SU-DHL-6 (cell line): ENCODE measurements at regions not wholly inside any gene's neighbourhood (a gene's known extent, or its start where the extent isn't known, plus 50 kb on each side); places are given as distances from the start of the nearest gene placed in this dataset.

ENCODE experiments used
- H2AFZ ChIP-seq: fragments of 200-600 bp; sonication (generic); 2 replicates; pipeline ENCODE4 v1.6.1; 2014; ENCODE audit warnings: low read depth, mild to moderate bottlenecking, moderate library complexity, mixed read lengths, antibody characterized with exemption, low read length; ENCODE audit not compliant: severe bottlenecking
- H3F3A ChIP-seq: fragments of 200-600 bp; shearing (Covaris generic); 2 replicates; pipeline ENCODE4 v1.6.0; 2016; ENCODE audit warnings: antibody characterized with exemption, mild to moderate bottlenecking; ENCODE audit not compliant: insufficient read depth
- H3K27ac ChIP-seq: fragments of 200-600 bp; sonication (generic); 2 replicates; pipeline ENCODE4 v1.5.1; 2016; ENCODE audit warnings: low read depth, mild to moderate bottlenecking, low read length, moderate library complexity, mixed read lengths
- H3K27me3 ChIP-seq: fragments of 200-600 bp; sonication (generic), shearing (Covaris generic); 2 replicates; pipeline ENCODE4 v1.6.0; 2014; ENCODE audit warnings: mild to moderate bottlenecking, low read length
- H3K36me3 ChIP-seq: fragments of 200-600 bp; sonication (generic); 2 replicates; pipeline ENCODE4 v1.6.1; 2014; ENCODE audit warnings: mild to moderate bottlenecking, low read length, mixed read lengths
- H3K4me2 ChIP-seq: fragments of 300-600, 200-600 bp; shearing (Covaris generic), sonication (generic); 2 replicates; pipeline ENCODE4 v1.6.0; 2014; ENCODE audit warnings: low read length, low read depth, mild to moderate bottlenecking; ENCODE audit not compliant: poor library complexity, severe bottlenecking
- H3K4me3 ChIP-seq: fragments of 200-600 bp; sonication (generic); 2 replicates; pipeline ENCODE4 v1.5.1; 2014; ENCODE audit warnings: antibody characterized with exemption, low read length, mild to moderate bottlenecking, mixed read lengths; ENCODE audit not compliant: insufficient read depth, poor library complexity, severe bottlenecking
- H3K79me2 ChIP-seq: fragments of 200-600 bp; sonication (generic); 2 replicates; pipeline ENCODE4 v1.6.1; 2014; ENCODE audit warnings: mild to moderate bottlenecking, low read length, moderate library complexity; ENCODE audit not compliant: insufficient read depth
- H3K9ac ChIP-seq: fragments of 200-600 bp; sonication (generic); 2 replicates; pipeline ENCODE4 v1.7.0; 2014; ENCODE audit warnings: mild to moderate bottlenecking, low read length
- H3K9me2 ChIP-seq: fragments of 200-600 bp; sonication (generic); replicated peaks from 2 replicates; pipeline ENCODE4 v1.6.1; 2014; ENCODE audit warnings: low read length; ENCODE audit not compliant: insufficient read depth
- H3K9me3 ChIP-seq: fragments of 200-600 bp; sonication (generic); 2 replicates; pipeline ENCODE4 v1.6.1; 2014; ENCODE audit warnings: low read length, mixed read lengths; ENCODE audit not compliant: insufficient read depth
- H4K20me1 ChIP-seq: fragments of 200-600 bp; sonication (generic); 2 replicates; pipeline ENCODE4 v1.6.1; 2014; ENCODE audit warnings: low read depth, mild to moderate bottlenecking, antibody characterized with exemption, low read length, moderate library complexity, mixed read lengths
- EZH2phosphoT487 ChIP-seq: fragments of 200-600 bp; sonication (generic), shearing (Covaris generic); conservative IDR thresholded peaks from 2 replicates; pipeline ENCODE4 v1.6.1; 2018; ENCODE audit warnings: mild to moderate bottlenecking, antibody characterized with exemption, low read length, moderate library complexity, mixed read lengths
- TF ChIP-seq, protein P1 (sequence below): fragments of 200-600 bp; sonication (generic); IDR thresholded peaks from one replicate; pipeline ENCODE4 v1.5.1; 2017; ENCODE audit warnings: antibody characterized with exemption, mild to moderate bottlenecking, low read length, moderate library complexity; ENCODE audit not compliant: insufficient read depth, poor library complexity, severe bottlenecking

DNA sequence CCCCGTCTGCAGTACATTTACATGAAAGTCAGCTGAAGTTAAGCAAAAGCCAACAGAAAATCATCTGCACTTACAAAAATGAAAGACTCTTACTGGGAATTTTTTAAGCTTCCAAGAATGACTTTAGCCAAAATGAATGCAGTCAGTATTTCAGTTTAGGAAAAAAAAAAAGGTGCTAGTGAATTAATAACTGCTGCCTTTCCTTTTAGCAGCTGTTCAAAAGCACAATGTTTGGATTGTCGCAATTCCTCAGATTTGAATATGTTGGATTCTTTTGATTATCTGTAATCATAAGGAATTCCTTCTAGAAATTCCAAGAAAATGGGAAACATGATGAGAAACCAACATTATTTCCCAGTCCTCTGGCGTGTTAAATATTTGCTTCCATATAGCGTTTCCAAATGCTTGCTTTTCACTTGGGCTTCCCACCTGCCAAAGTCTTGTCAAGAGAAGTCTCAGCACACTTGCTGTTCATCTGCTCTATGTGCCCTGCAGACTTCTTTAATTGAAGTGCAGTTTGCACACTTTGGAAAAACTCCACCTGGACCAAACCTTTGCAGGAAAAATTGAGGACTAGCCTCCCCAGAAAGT, 653.0 kb upstream of the SLC39A10 start:
- no peak overlapping the region for H3K9ac ChIP-seq
- no peak overlapping the region for H2AFZ ChIP-seq
- no peak for TF ChIP-seq EZH2phosphoT487
- TF ChIP-seq, protein P1, sequence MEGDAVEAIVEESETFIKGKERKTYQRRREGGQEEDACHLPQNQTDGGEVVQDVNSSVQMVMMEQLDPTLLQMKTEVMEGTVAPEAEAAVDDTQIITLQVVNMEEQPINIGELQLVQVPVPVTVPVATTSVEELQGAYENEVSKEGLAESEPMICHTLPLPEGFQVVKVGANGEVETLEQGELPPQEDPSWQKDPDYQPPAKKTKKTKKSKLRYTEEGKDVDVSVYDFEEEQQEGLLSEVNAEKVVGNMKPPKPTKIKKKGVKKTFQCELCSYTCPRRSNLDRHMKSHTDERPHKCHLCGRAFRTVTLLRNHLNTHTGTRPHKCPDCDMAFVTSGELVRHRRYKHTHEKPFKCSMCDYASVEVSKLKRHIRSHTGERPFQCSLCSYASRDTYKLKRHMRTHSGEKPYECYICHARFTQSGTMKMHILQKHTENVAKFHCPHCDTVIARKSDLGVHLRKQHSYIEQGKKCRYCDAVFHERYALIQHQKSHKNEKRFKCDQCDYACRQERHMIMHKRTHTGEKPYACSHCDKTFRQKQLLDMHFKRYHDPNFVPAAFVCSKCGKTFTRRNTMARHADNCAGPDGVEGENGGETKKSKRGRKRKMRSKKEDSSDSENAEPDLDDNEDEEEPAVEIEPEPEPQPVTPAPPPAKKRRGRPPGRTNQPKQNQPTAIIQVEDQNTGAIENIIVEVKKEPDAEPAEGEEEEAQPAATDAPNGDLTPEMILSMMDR: no peak

DNA sequence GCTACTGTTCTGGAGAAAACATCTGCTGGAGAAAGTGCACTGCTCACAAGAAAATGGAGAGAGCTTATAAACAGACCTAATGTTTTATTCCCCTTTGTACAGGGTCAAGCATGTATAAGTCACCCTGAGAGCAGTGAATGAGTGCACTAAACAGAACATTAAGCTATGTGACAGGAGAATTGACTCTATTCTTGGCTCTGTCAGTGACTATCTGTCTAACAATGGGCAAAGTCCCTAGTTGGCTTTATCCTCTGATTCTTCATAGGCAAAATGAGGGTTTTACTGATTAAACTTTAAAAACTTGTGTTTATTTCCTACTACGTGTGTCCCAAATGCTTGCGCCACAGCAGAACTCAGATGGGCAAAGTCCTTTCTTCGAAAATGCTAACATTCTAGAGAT, 655.1 kb upstream of the SLC39A10 start:
- no peaks in the 10 kb centered on the region for H3K9me2 ChIP-seq

More for the DNA sequence above, 653.0 kb upstream of the SLC39A10 start:
- no peaks in the 10 kb centered on the region for H3K27me3 ChIP-seq
- no peaks in the 10 kb centered on the region for H3K79me2 ChIP-seq
- no peaks in the 10 kb centered on the region for H3K9me2 ChIP-seq
- no peak overlapping the region for H3K4me3 ChIP-seq
- no peaks in the 10 kb centered on the region for H4K20me1 ChIP-seq
- no peaks in the 10 kb centered on the region for H3K9me3 ChIP-seq
- H3K36me3 ChIP-seq: no peaks in the 10 kb centered on the region
- no peak overlapping the region for H3K27ac ChIP-seq
- no peaks in the 10 kb centered on the region for H3F3A ChIP-seq
- H3K4me2 ChIP-seq: no peak overlapping the region

DNA sequence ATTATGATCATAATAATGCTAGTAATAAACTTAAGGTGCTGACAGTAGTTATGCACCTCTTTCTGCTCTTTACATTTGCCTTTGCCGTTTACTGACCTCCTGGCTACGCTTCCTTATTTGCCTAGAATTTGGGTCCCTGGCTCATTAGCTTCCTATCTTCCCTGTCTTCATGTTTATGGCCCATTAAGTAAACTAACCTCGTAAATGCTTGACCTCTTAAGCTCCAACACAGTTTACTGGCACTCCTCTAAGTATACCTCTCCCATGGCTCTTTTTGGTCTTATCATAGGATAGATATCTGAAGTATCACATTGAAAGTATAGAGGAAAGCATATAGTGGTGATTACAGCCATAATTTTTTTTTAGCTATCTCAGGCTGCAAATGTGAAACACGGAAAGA, 657.3 kb upstream of the SLC39A10 start:
- Histone ChIP-seq H2AFZ (no peak overlapping the region), H3F3A (no peaks in the 10 kb centered on the region), H3K27me3 (no peaks in the 10 kb centered on the region), H4K20me1 (no peaks in the 10 kb centered on the region), H3K27ac (no peak overlapping the region), H3K79me2 (no peaks in the 10 kb centered on the region), H3K4me2 (no peak overlapping the region), H3K9me2 (no peaks in the 10 kb centered on the region), H3K9ac (no peak overlapping the region), H3K4me3 (no peak overlapping the region), H3K36me3 (no peaks in the 10 kb centered on the region), H3K9me3 (no peaks in the 10 kb centered on the region)
- TF ChIP-seq, protein P1: no peak
- no peak for TF ChIP-seq EZH2phosphoT487

More for the DNA sequence above, 655.1 kb upstream of the SLC39A10 start:
- H3F3A ChIP-seq: no peaks in the 10 kb centered on the region
- H3K9me3 ChIP-seq: no peaks in the 10 kb centered on the region
- H3K79me2 ChIP-seq: no peaks in the 10 kb centered on the region
- TF ChIP-seq, protein P1: no peak
- TF ChIP-seq EZH2phosphoT487: no peak
- H3K4me2 ChIP-seq: no peak overlapping the region
- H3K4me3 ChIP-seq: no peak overlapping the region
- no peaks in the 10 kb centered on the region for H3K27me3 ChIP-seq
- no peak overlapping the region for H3K27ac ChIP-seq
- H2AFZ ChIP-seq: no peak overlapping the region
- no peaks in the 10 kb centered on the region for H4K20me1 ChIP-seq
- no peaks in the 10 kb centered on the region for H3K36me3 ChIP-seq
- H3K9ac ChIP-seq: no peak overlapping the region
